Sigmoid colon (tissue), 6 donors: ENCODE measurements at regions not wholly inside any gene's neighbourhood (a gene's known extent, or its start where the extent isn't known, plus 50 kb on each side); places are given as distances from the start of the nearest gene placed in this dataset.
"Not testable (repeated sequence)": the region's sequence is repeated elsewhere in the genome, so short reads cannot be mapped to it uniquely, and the experiment has no call there.

Experiments used
- DNase-seq: peaks from one replicate; pipeline ENCODE4 v3.0.0-alpha.2; 2019
- H3K27ac ChIP-seq, 4 donors: fragments of 200-600 bp; sonication (generic); one replicate each; pipeline ENCODE4 v1.5.1; 2016 to 2019; ENCODE audit warnings: mild to moderate bottlenecking in 1 of 4
- H3K27me3 ChIP-seq, 3 donors: fragments of 200-600 bp; sonication (generic); one replicate each; pipeline ENCODE4 v1.5.1; 2019; ENCODE audit warnings: mild to moderate bottlenecking in 1 of 3
- H3K36me3 ChIP-seq, 4 donors: fragments of 200-600 bp; sonication (generic); one replicate each; pipeline ENCODE4 v1.5.1; 2016 to 2019
- H3K4me1 ChIP-seq, 4 donors: fragments of 200-600 bp; sonication (generic); one replicate each; pipeline ENCODE4 v1.5.1; 2017 to 2019
- H3K4me3 ChIP-seq, 4 donors: fragments of 200-600 bp; sonication (generic); one replicate each; pipeline ENCODE4 v1.5.1; 2017 to 2019; ENCODE audit warnings: mild to moderate bottlenecking in 2 of 4, moderate library complexity in 1 of 4
- H3K9me3 ChIP-seq, 4 donors: fragments of 200-600 bp in 3 of 4; sonication (generic) in 3 of 4; one replicate each; pipeline versions ENCODE4 v1.5.1 to v1.6.1; 2013 to 2019
- CTCF ChIP-seq, 4 experiments: fragments of 450-650 bp in 3 of 4; fragments of 200-600 bp in 1 of 4; IDR thresholded peaks; one replicate each; pipeline ENCODE4 v1.5.1; 2016 to 2019; ENCODE audit warnings: antibody characterized with exemption in 4 of 4, mild to moderate bottlenecking in 3 of 4, moderate library complexity in 2 of 4
- EP300 ChIP-seq, 4 donors: sonication (generic); formaldehyde crosslinking; IDR thresholded peaks; one replicate each; pipeline ENCODE4 v1.6.1; 2017; ENCODE audit warnings: antibody characterized with exemption in 4 of 4
- POLR2A ChIP-seq, 2 donors: fragments of 450-650 bp; IDR thresholded peaks; one replicate each; pipeline ENCODE4 v1.6.1; 2016; ENCODE audit warnings: antibody characterized with exemption in 2 of 2, mild to moderate bottlenecking in 2 of 2, moderate library complexity in 2 of 2
- POLR2AphosphoS5 ChIP-seq, 4 donors: sonication (generic); formaldehyde crosslinking; IDR thresholded peaks; one replicate each; pipeline ENCODE4 v1.6.1; 2017; ENCODE audit warnings: antibody characterized with exemption in 4 of 4
- WGBS, 2 donors: extraction: QIAGEN DNeasy Blood & Tissue Kit; methylation state at CpG; one replicate each; pipeline ENCODE4 v1.1.7; 2013; 5-methylcytosine and 5-hydroxymethylcytosine counted together
- intact Hi-C: fragments of 100-400 bp; cut with DNase I; formaldehyde crosslinking; loops from one replicate; pipeline ENCODE4 v1.15.1; 2023
- donor health status: healthy with polysubstance abuse.
- donor health status: healthy.

DNA sequence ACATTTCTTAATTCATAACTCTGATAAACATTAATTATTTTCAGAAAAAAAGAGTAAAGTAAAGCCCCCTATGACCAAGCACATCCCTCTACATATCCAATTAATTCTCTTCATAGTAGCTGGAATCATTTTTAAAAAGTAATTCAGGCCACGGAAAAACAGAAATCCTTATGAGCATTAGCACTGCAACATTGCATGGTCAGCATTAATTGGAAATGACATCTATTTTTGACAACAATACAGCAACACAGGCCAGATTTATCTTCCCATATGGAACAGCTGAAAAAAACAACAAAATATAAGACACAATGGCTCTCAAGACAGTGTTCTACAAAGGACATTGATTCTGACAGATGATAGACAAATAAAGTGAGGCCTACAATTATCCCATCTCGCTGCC lies 236.6 kb downstream of the TMA16 start:
- intact Hi-C loops, result no loop called here
- Histone ChIP-seq H3K27ac (no peak overlapping the region), H3K4me1 (no peaks in the 10 kb centered on the region), H3K36me3 (no peaks in the 10 kb centered on the region), H3K9me3 (no peaks in the 10 kb centered on the region), H3K4me3 (no peak overlapping the region), H3K27me3 (no peaks in the 10 kb centered on the region)
- WGBS, 2 donors, result 72 to 90% methylated on average over 2 of the region's 2 CpGs
- no peak for DNase-seq
- no peak for TF ChIP-seq POLR2A (IDR thresholded peaks at IDR 0.05)
- TF ChIP-seq POLR2AphosphoS5 (IDR thresholded peaks at IDR 0.05), result no peak
- no peak for TF ChIP-seq CTCF (IDR thresholded peaks at IDR 0.05)

- Histone ChIP-seq H3K4me1 (no peaks in the 10 kb centered on the region), H3K27me3 (no peaks in the 10 kb centered on the region), H3K9me3 (no peaks in the 10 kb centered on the region), H3K4me3 (no peak overlapping the region), H3K36me3 (no peaks in the 10 kb centered on the region), H3K27ac (no peak overlapping the region)
- no peak for DNase-seq
- intact Hi-C loops, result no loop called here
- TF ChIP-seq EP300 (IDR thresholded peaks at IDR 0.05), result no peak
- no peak for TF ChIP-seq CTCF (IDR thresholded peaks at IDR 0.05)
- TF ChIP-seq POLR2A (IDR thresholded peaks at IDR 0.05), result no peak
- no peak for TF ChIP-seq POLR2AphosphoS5 (IDR thresholded peaks at IDR 0.05)
These were observed 238.0 kb downstream of the TMA16 start for GRCh38 chr4:163732473-163732872.

DNA sequence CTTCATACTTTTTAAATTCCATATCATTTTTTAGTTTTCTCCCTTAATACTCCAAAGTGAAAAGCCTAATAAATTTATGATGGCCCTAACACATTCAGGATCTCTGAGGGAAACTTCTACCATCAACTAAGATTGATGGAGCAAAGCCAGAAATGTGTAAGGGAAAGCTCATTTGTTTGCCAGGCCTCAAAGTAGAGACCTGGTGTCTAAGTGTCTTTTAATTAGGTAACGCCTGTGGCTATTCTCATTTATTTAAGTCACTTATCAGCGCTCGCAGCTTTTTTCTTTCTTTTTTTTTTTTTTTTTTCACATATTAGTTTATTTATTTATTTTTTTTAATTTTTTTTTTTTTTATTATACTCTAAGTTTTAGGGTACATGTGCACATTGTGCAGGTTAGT lies 242.4 kb downstream of the TMA16 start:
- H3K27ac ChIP-seq, result no peak overlapping the region
- H3K4me3 ChIP-seq, result no peak overlapping the region
- WGBS, 2 donors, result 74 to 85% methylated on average over 3 of the region's 3 CpGs
- no peaks in the 10 kb centered on the region for H3K4me1 ChIP-seq
- H3K36me3 ChIP-seq, result no peaks in the 10 kb centered on the region
- H3K27me3 ChIP-seq, result no peaks in the 10 kb centered on the region
- H3K9me3 ChIP-seq, result no peaks in the 10 kb centered on the region
- intact Hi-C loops, result no loop called here
- no peak for DNase-seq
- no peak for TF ChIP-seq EP300 (IDR thresholded peaks at IDR 0.05)
- no peak for TF ChIP-seq CTCF (IDR thresholded peaks at IDR 0.05)
- no peak for TF ChIP-seq POLR2AphosphoS5 (IDR thresholded peaks at IDR 0.05)
- no peak for TF ChIP-seq POLR2A (IDR thresholded peaks at IDR 0.05)

DNA sequence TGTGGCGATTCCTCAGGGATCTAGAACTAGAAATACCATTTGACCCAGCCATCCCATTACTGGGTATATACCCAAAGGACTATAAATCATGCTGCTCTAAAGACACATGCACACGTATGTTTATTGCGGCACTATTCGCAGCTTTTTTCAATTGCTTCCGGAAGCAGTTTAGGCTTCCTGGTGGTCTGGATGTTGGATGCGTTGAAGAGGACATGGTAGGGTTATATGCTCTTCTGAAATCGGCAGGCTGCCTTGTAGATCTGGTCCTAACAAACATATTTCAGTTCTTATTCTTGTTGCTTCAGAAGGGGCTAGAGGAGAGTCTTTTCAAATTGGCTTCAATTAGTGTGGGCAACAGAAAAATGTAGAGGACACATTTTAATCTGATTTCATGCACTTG lies 243.4 kb downstream of the TMA16 start:
- H3K4me3 ChIP-seq, intact Hi-C loops, H3K4me1 ChIP-seq, H3K36me3 ChIP-seq, H3K27me3 ChIP-seq, DNase-seq, H3K27ac ChIP-seq, H3K9me3 ChIP-seq: not testable (repeated sequence)
- WGBS, 2 donors, result 81 to 89% methylated on average over 6 of the region's 7 CpGs

- Histone ChIP-seq H3K27me3 (no peaks in the 10 kb centered on the region), H3K36me3 (no peaks in the 10 kb centered on the region), H3K9me3 (no peaks in the 10 kb centered on the region), H3K4me1 (no peaks in the 10 kb centered on the region), H3K27ac (no peak overlapping the region), H3K4me3 (no peak overlapping the region)
- no peak for DNase-seq
- intact Hi-C loops, result no loop called here
- TF ChIP-seq EP300 (IDR thresholded peaks at IDR 0.05) (no peak), POLR2A (IDR thresholded peaks at IDR 0.05) (no peak), CTCF (IDR thresholded peaks at IDR 0.05) (no peak)
These were observed 244.0 kb downstream of the TMA16 start for GRCh38 chr4:163738521-163738920.
